Right cardiac atrium (tissue), 5 donors: ENCODE measurements at regions not wholly inside any gene's neighbourhood (a gene's known extent, or its start where the extent isn't known, plus 50 kb on each side); places are given as distances from the start of the nearest gene placed in this dataset.

ENCODE experiments used
- ATAC-seq, 2 donors: fragments of 200-7000 bp; cut with Tn5 transposase; one replicate each; pipeline versions ENCODE4 v1.8.0 to v1.9.1; 2020; ENCODE audit warnings: moderate library complexity in 2 of 2, mild to moderate bottlenecking in 1 of 2
- DNase-seq, 3 donors: peaks; one replicate each; pipeline ENCODE4 v3.0.0-alpha.2; 2020
- H3K27ac ChIP-seq: one replicate; pipeline ENCODE4 v1.5.1; 2013; ENCODE audit warnings: mild to moderate bottlenecking, low read length, control low read depth, moderate library complexity
- H3K27me3 ChIP-seq: one replicate; pipeline ENCODE4 v1.6.1; 2013; ENCODE audit not compliant: control insufficient read depth, insufficient read depth
- H3K4me1 ChIP-seq: one replicate; pipeline ENCODE4 v1.6.1; 2013; ENCODE audit warnings: low read length; ENCODE audit not compliant: control insufficient read depth, insufficient read depth
- H3K4me3 ChIP-seq: one replicate; pipeline ENCODE4 v1.5.1; 2013; ENCODE audit warnings: low read length, control low read depth
- H3K9me3 ChIP-seq: one replicate; pipeline ENCODE4 v1.6.1; 2013; ENCODE audit warnings: low read length; ENCODE audit not compliant: control insufficient read depth
- WGBS: extraction: QIAGEN DNeasy Blood & Tissue Kit; methylation state at CpG from one replicate; pipeline ENCODE4 v1.1.7; 2013; 5-methylcytosine and 5-hydroxymethylcytosine counted together
- intact Hi-C, 4 donors: fragments of 100-400 bp; cut with DNase I; formaldehyde crosslinking; loops; one replicate each; pipeline versions ENCODE4 v1.11.0 to v1.14.0; 2022 to 2023
- donor health status: healthy with polysubstance abuse.
- donor health status: DM: no; HTN: yes; CAD: no.
- donor health status: DM: no; HTN: no; CAD: no.
- donor health status: DM: no; HTN: yes; CAD: no; lungs with severe emphysema.
- donor health status: DM: yes; HTN: yes; CAD: no.

DNA sequence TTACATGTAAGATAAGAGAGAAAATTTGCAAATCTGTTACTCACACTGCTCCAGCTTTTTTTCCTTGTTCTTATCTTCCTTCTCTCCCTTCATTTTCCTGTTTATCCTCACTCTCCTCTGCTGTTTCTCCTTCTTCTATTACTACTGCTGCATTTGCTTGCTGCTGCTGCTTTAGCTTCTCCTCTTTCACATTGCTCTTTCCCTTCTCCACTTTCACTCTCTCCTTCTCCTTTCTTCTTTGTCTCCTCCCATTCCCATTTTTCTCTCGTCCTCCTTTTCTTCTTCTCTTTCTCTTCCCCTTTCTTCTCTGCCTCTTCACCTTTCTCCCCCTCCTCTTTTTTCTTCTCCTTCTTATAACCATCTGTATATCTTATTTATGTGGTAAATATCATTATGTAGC, 288.6 kb downstream of the CDH9 start:
- Histone ChIP-seq H3K9me3 (no peaks in the 10 kb centered on the region), H3K27me3 (no peaks in the 10 kb centered on the region), H3K4me3 (no peak overlapping the region), H3K27ac (no peak overlapping the region), H3K4me1 (no peaks in the 10 kb centered on the region)
- ATAC-seq (no peak), DNase-seq (no peak)
- 29% methylated on average over 1 of the region's 1 CpG for WGBS
- intact Hi-C loops, result no loop called here

- no peak for DNase-seq
- intact Hi-C loops, result no loop called here
- Histone ChIP-seq H3K27ac (no peak overlapping the region), H3K4me1 (no peaks in the 10 kb centered on the region), H3K27me3 (no peaks in the 10 kb centered on the region), H3K4me3 (no peak overlapping the region), H3K9me3 (no peaks in the 10 kb centered on the region)
- ATAC-seq, result no peak
Measured at GRCh38 chr5:26740182-26740581, 298.2 kb downstream of the CDH9 start.

DNA sequence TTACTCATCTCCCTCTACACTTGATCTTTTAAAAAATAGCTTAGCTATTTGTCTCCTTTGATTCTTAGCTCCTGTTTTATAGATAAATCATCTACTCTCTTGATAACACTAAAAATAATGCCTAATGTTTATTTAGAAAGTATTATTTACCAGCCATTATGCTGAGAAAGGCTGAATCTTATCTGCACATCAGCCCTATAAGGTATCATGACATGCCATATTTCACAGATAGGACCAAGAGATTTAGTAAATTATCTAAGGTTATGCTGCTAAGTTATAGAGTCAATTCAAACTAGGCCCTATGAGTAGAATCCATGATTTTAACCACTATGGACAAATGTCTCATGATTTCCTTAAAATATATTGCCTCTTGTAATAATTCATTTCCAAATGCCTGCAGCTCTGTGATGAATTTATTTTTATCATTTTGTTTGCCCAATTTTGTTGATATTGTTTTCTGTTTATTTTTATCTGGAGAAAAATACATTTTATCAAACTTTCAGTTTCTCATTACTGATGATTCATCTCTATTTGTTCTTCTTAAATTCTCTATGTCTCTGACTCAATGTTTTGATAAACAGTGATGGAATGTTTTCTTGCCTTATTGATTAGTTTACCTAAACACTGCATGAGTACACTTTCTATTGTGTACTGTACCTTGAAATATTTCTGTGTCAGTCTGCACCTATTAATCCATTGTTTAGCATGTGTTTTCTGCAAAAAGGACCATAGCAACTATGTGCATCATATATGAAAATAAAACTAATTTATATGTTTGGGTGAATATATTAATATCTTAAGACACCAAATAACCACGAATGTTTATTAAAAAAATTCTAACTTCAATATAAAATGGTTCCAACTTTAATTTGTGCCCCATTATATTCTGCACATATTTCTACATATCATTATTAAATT, 300.8 kb downstream of the CDH9 start:
- ATAC-seq (no peak), DNase-seq (no peak)
- H3K4me3 ChIP-seq, result no peak overlapping the region
- H3K27ac ChIP-seq, result no peak overlapping the region
- intact Hi-C loops, result no loop called here
- no peaks in the 10 kb centered on the region for H3K27me3 ChIP-seq
- 50% methylated on average over 1 of the region's 1 CpG for WGBS
- H3K4me1 ChIP-seq, result no peaks in the 10 kb centered on the region
- no peaks in the 10 kb centered on the region for H3K9me3 ChIP-seq

- H3K9me3 ChIP-seq, result peaks cover 2% of the 10 kb centered on the region
- intact Hi-C loops, result no loop called here
- ATAC-seq (no peak), DNase-seq (no peak)
- no peaks in the 10 kb centered on the region for H3K27me3 ChIP-seq
- no peak overlapping the region for H3K27ac ChIP-seq
- H3K4me1 ChIP-seq, result no peaks in the 10 kb centered on the region
- 77% methylated on average over 3 of the region's 3 CpGs for WGBS
- H3K4me3 ChIP-seq, result no peak overlapping the region
Measured at GRCh38 chr5:26727916-26728315, 310.5 kb downstream of the CDH9 start.

- Histone ChIP-seq H3K4me3 (no peak overlapping the region), H3K27me3 (no peaks in the 10 kb centered on the region), H3K27ac (no peak overlapping the region), H3K4me1 (no peaks in the 10 kb centered on the region), H3K9me3 (peaks cover 2% of the 10 kb centered on the region)
- ATAC-seq, result no peak
- no peak for DNase-seq
- intact Hi-C loops, result no loop called here
Measured at GRCh38 chr5:26719803-26720202, 318.6 kb downstream of the CDH9 start.

- Histone ChIP-seq H3K27ac (no peak overlapping the region), H3K4me3 (no peak overlapping the region), H3K9me3 (no peaks in the 10 kb centered on the region), H3K4me1 (no peaks in the 10 kb centered on the region), H3K27me3 (no peaks in the 10 kb centered on the region)
- DNase-seq (no peak), ATAC-seq (no peak)
- intact Hi-C loops, result no loop called here
- 54% methylated on average over 2 of the region's 2 CpGs for WGBS
Measured at GRCh38 chr5:26700759-26701384, 337.5 kb downstream of the CDH9 start.

DNA sequence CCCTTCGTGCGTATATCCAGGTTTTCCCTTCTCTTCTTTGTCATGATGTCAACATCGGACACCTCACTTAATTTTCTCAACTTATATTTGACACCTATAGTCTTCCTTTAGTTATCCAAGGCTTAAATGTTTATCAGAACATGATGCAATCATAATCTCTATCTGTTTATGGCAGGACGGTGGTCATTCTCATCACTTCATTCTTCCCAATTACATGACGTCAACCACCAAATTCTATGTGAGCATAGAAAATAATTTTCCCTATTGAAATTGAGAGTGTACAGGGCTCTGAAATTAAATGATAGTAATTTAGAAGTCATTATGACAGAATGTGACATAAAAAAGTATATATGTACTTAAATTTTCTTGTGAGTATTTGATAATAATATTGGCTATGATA, 345.4 kb downstream of the CDH9 start:
- 82% methylated on average over 5 of the region's 5 CpGs for WGBS
- Histone ChIP-seq H3K4me3 (no peak overlapping the region), H3K4me1 (no peaks in the 10 kb centered on the region), H3K27me3 (no peaks in the 10 kb centered on the region), H3K27ac (no peak overlapping the region), H3K9me3 (no peaks in the 10 kb centered on the region)
- no peak for DNase-seq
- no peak for ATAC-seq
- intact Hi-C loops, result no loop called here

DNA sequence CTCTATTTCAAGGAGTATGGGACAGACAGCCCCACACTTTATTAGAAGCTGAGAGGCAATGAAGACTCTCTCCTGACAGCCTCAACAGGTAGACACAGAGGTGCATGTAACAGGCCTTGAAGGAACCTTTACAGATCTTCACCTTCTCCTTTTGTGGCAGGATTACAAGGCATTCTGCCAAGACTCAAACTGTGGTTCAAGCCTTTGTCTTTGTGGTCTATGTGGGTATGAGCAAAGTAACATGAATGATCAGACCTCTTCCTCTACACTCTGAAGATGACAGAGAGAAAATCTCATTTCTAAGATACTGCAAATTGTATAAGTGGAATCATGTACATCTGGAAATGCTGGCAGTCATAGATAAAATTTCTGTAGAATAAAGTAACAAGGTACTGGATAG, 346.9 kb downstream of the CDH9 start:
- no peaks in the 10 kb centered on the region for H3K4me1 ChIP-seq
- DNase-seq, result no peak
- no peaks in the 10 kb centered on the region for H3K27me3 ChIP-seq
- H3K4me3 ChIP-seq, result no peak overlapping the region
- no peak overlapping the region for H3K27ac ChIP-seq
- intact Hi-C loops, result no loop called here
- H3K9me3 ChIP-seq, result no peaks in the 10 kb centered on the region
- ATAC-seq, result no peak

GRCh38 chr5:26690511-26690910, 347.9 kb downstream of the CDH9 start:
- Histone ChIP-seq H3K9me3 (no peaks in the 10 kb centered on the region), H3K4me3 (no peak overlapping the region), H3K4me1 (no peaks in the 10 kb centered on the region), H3K27me3 (no peaks in the 10 kb centered on the region), H3K27ac (no peak overlapping the region)
- no peak for ATAC-seq
- intact Hi-C loops, result no loop called here
- WGBS, result 43% methylated on average over 1 of the region's 1 CpG
- DNase-seq, result no peak

GRCh38 chr5:26681861-26682260, 356.5 kb downstream of the CDH9 start:
- Histone ChIP-seq H3K27ac (no peak overlapping the region), H3K27me3 (no peaks in the 10 kb centered on the region), H3K9me3 (peaks cover 3% of the 10 kb centered on the region), H3K4me3 (no peak overlapping the region), H3K4me1 (no peaks in the 10 kb centered on the region)
- 35% methylated on average over 1 of the region's 1 CpG for WGBS
- DNase-seq (no peak), ATAC-seq (no peak)
- intact Hi-C loops, result no loop called here

DNA sequence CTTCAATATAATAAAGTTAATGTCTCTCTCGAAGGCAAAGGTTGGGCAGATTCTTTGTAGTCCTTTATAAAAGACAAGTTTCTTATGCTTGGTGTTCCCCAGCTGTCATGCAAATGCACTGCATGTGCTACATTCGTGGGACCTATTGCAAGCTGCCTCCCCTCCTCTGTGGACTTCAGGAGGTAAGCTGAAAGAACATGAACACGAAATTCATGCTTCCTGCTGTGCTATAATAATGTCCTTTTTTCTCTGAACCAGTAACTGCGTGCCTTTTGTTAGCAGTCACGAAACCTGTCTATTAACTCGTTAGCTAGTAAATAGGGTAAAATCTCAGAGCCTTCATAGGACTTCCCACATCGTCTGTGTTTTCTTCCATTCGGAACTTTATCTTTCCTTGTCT, 363.5 kb downstream of the CDH9 start:
- WGBS, result 54% methylated on average over 8 of the region's 8 CpGs
- Histone ChIP-seq H3K27me3 (no peaks in the 10 kb centered on the region), H3K4me3 (no peak overlapping the region), H3K4me1 (no peaks in the 10 kb centered on the region), H3K27ac (no peak overlapping the region), H3K9me3 (peaks cover 3% of the 10 kb centered on the region)
- DNase-seq (no peak), ATAC-seq (no peak)
- intact Hi-C loops, result no loop called here
